Esophagus muscularis mucosa (tissue), 4 donors: ENCODE measurements at regions not wholly inside any gene's neighbourhood (a gene's known extent, or its start where the extent isn't known, plus 50 kb on each side); places are given as distances from the start of the nearest gene placed in this dataset.
A peak's percentile ranks its signal among the peaks of the same experiment; 100 is the strongest.

Experiments used
- DNase-seq: peaks from one replicate; pipeline ENCODE4 v3.0.0-alpha.2; 2017; ENCODE audit errors: extremely low spot score
- H3K27ac ChIP-seq, 4 donors: fragments of 200-600 bp; sonication (generic); replicated peaks in 1 of 4; 1 replicate in 3 of 4; 2 replicates in 1 of 4; pipeline ENCODE4 v1.5.1; 2016 to 2019; ENCODE audit warnings: mild to moderate bottlenecking in 1 of 4
- H3K27me3 ChIP-seq, 4 donors: fragments of 200-600 bp; sonication (generic); one replicate each; pipeline versions ENCODE4 v1.5.1 to v1.6.0; 2016 to 2019
- H3K36me3 ChIP-seq, 4 donors: fragments of 200-600 bp; sonication (generic); one replicate each; pipeline ENCODE4 v1.5.1; 2016 to 2019
- H3K4me1 ChIP-seq, 4 donors: fragments of 200-600 bp; sonication (generic); one replicate each; pipeline ENCODE4 v1.5.1; 2016 to 2019
- H3K4me3 ChIP-seq, 4 donors: fragments of 200-600 bp; sonication (generic); 1 replicate in 2 of 4; 2 replicates in 2 of 4; pipeline ENCODE4 v1.5.1; 2016 to 2019; ENCODE audit warnings: mild to moderate bottlenecking in 4 of 4, moderate library complexity in 1 of 4
- H3K9me3 ChIP-seq, 4 donors: fragments of 200-600 bp; sonication (generic); 1 replicate in 3 of 4; 2 replicates in 1 of 4; pipeline ENCODE4 v1.5.1; 2016 to 2019
- EP300 ChIP-seq: sonication (generic); formaldehyde crosslinking; IDR thresholded peaks from one replicate; pipeline ENCODE4 v1.6.1; 2017; ENCODE audit warnings: antibody characterized with exemption
- POLR2A ChIP-seq: fragments of 450-650 bp; IDR thresholded peaks from one replicate; pipeline ENCODE4 v1.6.1; 2017; ENCODE audit warnings: antibody characterized with exemption, moderate library complexity, mild to moderate bottlenecking, low read depth
- POLR2AphosphoS5 ChIP-seq, 2 donors: sonication (generic); formaldehyde crosslinking; IDR thresholded peaks; one replicate each; pipeline ENCODE4 v1.6.1; 2017; ENCODE audit warnings: antibody characterized with exemption in 2 of 2
- WGBS: methylation state at CpG from one replicate; pipeline ENCODE4 v1.1.5; 2018; 5-methylcytosine and 5-hydroxymethylcytosine counted together
- intact Hi-C: fragments of 100-400 bp; cut with DNase I; formaldehyde crosslinking; loops from one replicate; pipeline ENCODE4 v1.15.1; 2023
- TF ChIP-seq, protein P1 (sequence below), 3 experiments: fragments of 200-600 bp in 2 of 3; fragments of 450-650 bp in 1 of 3; sonication (generic) in 2 of 3; IDR thresholded peaks; one replicate each; pipeline ENCODE4 v1.5.1; 2017 to 2019; ENCODE audit warnings: antibody characterized with exemption in 3 of 3, mild to moderate bottlenecking in 2 of 3, moderate library complexity in 1 of 3

DNA sequence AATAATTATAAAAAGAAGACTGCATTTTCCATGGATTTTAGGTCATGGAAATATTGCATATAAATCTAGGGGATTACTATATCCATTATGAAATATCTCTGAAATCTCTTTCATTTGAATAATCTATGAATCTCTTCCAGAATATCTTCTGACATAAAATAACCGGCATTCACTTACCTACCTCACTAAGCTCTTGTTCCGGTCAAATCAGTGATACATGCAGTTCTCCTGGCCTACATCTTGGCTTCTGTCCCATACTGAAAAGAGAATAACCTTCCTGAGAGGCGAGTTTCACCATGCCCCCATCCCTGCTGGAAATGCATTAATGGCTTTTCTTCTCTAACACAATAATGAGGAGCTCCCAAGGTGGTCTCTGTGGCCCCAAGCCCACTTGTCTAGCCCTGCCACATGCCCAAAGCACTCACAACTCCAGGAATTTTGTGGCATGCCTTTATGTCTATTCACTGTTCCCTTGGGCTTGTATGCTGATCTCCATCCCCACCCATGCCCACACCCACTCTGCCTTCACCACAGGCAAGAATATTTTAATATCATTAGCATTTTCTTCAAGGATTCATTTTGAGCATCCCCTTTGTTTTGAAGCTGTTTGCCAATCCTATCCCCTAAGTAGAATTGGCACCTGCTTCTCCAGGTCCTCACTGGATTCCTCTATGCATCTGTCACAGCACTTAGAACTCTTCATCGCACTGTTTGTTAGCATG, 401.6 kb downstream of the COG6 start:
- 66% methylated on average over 4 of the region's 4 CpGs for WGBS
- Histone ChIP-seq H3K9me3 (no peaks in the 10 kb centered on the region), H3K4me1 (peaks cover 0 to 25% (median 24%) of the 10 kb centered on the region in 4 donors), H3K27me3 (no peaks in the 10 kb centered on the region), H3K27ac (no peak overlapping the region), H3K36me3 (no peaks in the 10 kb centered on the region), H3K4me3 (no peak overlapping the region)
- TF ChIP-seq POLR2AphosphoS5 (IDR thresholded peaks at IDR 0.05) (no peak), EP300 (no peak), POLR2A (no peak)
- TF ChIP-seq, protein P1, sequence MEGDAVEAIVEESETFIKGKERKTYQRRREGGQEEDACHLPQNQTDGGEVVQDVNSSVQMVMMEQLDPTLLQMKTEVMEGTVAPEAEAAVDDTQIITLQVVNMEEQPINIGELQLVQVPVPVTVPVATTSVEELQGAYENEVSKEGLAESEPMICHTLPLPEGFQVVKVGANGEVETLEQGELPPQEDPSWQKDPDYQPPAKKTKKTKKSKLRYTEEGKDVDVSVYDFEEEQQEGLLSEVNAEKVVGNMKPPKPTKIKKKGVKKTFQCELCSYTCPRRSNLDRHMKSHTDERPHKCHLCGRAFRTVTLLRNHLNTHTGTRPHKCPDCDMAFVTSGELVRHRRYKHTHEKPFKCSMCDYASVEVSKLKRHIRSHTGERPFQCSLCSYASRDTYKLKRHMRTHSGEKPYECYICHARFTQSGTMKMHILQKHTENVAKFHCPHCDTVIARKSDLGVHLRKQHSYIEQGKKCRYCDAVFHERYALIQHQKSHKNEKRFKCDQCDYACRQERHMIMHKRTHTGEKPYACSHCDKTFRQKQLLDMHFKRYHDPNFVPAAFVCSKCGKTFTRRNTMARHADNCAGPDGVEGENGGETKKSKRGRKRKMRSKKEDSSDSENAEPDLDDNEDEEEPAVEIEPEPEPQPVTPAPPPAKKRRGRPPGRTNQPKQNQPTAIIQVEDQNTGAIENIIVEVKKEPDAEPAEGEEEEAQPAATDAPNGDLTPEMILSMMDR (IDR thresholded peaks at IDR 0.05), result no peak
- intact Hi-C loops, result no loop called here
- no peak for DNase-seq

DNA sequence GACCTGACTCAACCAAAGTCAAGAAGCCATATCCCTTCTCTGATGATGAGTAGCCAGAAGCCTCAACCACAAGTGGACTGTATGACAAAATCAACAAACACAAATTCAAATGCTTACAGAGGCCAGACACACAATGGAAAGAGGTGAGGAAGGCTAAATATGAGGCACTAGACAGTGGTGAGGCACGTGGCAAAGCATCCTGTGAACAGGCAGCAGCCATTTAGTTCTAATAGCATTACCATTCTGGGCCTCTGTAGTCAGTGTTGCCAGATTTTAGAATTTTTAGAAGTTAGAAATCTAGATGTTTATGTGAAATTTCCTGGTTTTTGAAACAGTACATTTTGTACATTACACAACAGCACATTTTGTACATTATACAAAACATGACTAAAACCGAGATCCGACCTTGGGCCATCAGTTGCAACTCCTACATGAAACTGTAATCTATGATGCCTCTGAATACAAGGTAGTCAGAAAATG, 403.3 kb downstream of the COG6 start:
- Histone ChIP-seq H3K27ac (peak overlapping the region; percentile 30 to 62 (median 51)), H3K9me3 (no peaks in the 10 kb centered on the region), H3K27me3 (no peaks in the 10 kb centered on the region), H3K4me3 (no peak overlapping the region), H3K36me3 (no peaks in the 10 kb centered on the region), H3K4me1 (peaks cover 0 to 37% (median 34%) of the 10 kb centered on the region in 4 donors)
- TF ChIP-seq POLR2A (no peak), EP300 (no peak), POLR2AphosphoS5 (IDR thresholded peaks at IDR 0.05) (no peak)
- TF ChIP-seq, protein P1 (IDR thresholded peaks at IDR 0.05), result no peak
- DNase-seq, result no peak
- intact Hi-C loops, result no loop called here
- WGBS, result 92% methylated on average over 3 of the region's 3 CpGs

- intact Hi-C loops, result loop anchor here (10.0 kb wide), 1 partner anchor 375 kb away; no protein-coding TSS in a partner anchor
- peak overlapping the region; percentile 30 to 62 (median 51) for H3K27ac ChIP-seq
- TF ChIP-seq EP300, result no peak
- TF ChIP-seq, protein P1 (IDR thresholded peaks at IDR 0.05), result no peak
- no peak for TF ChIP-seq POLR2AphosphoS5 (IDR thresholded peaks at IDR 0.05)
- TF ChIP-seq POLR2A, result no peak
Observed at GRCh38 chr13:40059540-40060232, 404.2 kb downstream of the COG6 start.

DNA sequence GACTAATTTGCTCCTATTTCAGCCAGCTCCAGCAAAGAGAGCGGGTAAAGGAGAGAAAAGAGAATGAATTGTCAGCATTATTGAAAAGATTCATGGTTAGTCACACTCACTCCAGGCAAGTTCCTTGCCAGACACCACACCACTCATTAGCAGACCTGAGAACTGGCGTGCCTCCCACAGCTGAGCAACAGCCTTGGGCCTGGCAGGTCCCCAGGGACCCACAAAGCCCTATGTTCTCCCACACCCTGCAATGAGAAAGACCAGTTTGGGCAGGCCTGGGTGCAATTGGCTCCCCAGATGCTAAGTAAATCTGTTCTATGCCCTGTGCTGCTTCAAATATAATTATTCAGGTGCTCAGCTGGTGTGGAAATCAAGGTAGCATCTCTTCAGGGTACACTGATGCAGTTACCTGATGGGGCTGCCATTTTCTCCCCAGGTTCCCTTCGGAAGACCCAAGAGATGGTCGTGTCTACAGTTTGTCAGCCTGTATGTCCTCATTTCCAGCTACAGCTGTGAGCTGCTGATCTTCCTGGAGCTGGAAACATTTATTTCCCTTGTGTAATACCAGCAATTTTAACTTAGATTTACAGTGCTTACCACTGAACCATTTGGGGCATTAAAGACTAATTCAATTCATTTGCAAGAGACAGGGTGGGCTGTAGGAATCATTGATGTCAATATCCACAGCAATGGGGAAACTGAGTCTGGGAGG, 405.0 kb downstream of the COG6 start:
- Histone ChIP-seq H3K27me3 (no peaks in the 10 kb centered on the region), H3K4me3 (no peak overlapping the region), H3K4me1 (peaks cover 0 to 40% (median 36%) of the 10 kb centered on the region in 4 donors), H3K27ac (peak overlapping the region in 3 of 4 donors; percentile 30 to 53 (median 49)), H3K36me3 (no peaks in the 10 kb centered on the region), H3K9me3 (no peaks in the 10 kb centered on the region)
- no peak for TF ChIP-seq POLR2A
- no peak for TF ChIP-seq EP300
- TF ChIP-seq POLR2AphosphoS5 (IDR thresholded peaks at IDR 0.05), result peak in 1 of 2 donors; percentile 32
- 58% methylated on average over 3 of the region's 4 CpGs for WGBS
- DNase-seq, result no peak
- intact Hi-C loops, result loop anchor here (10.0 kb wide), 1 partner anchor 376 kb away; no protein-coding TSS in a partner anchor

More at GRCh38 chr13:40059540-40060232, 404.2 kb downstream of the COG6 start:
- no peak for DNase-seq
- Histone ChIP-seq H3K4me3 (no peak overlapping the region), H3K36me3 (no peaks in the 10 kb centered on the region), H3K9me3 (no peaks in the 10 kb centered on the region), H3K4me1 (peaks cover 0 to 40% (median 36%) of the 10 kb centered on the region in 4 donors), H3K27me3 (no peaks in the 10 kb centered on the region)
- 66% methylated on average over 8 of the region's 8 CpGs for WGBS
